ENCODE measurements at regions not wholly inside any gene's neighbourhood (a gene's known extent, or its start where the extent isn't known, plus 50 kb on each side); places are given as distances from the start of the nearest gene placed in this dataset.
"Not testable (repeated sequence)": the region's sequence is repeated elsewhere in the genome, so short reads cannot be mapped to it uniquely, and the experiment has no call there.

- FAIRE-seq (no peak), DNase-seq (ENCODE audit: insufficient read length, low spot score) (no peak)
- TF ChIP-seq POU2F2 (IDR thresholded peaks at IDR 0.05; ENCODE audit: low read depth, low read length) (no peak), TAF1 (IDR thresholded peaks at IDR 0.05; ENCODE audit: low read depth, low read length) (no peak), SPI1 (IDR thresholded peaks at IDR 0.05; ENCODE audit: low read depth, low read length) (no peak), POLR2AphosphoS5 (IDR thresholded peaks at IDR 0.05; ENCODE audit: low read depth, low read length) (no peak), PAX5 (IDR thresholded peaks at IDR 0.05; ENCODE audit: insufficient read depth, low read length, severe bottlenecking) (no peak), POLR2A (IDR thresholded peaks at IDR 0.05; ENCODE audit: low read depth, low read length) (no peak)
Measured at GRCh38 chrX:121360280-121360679, 312.9 kb downstream of the GLUD2 start.

DNA sequence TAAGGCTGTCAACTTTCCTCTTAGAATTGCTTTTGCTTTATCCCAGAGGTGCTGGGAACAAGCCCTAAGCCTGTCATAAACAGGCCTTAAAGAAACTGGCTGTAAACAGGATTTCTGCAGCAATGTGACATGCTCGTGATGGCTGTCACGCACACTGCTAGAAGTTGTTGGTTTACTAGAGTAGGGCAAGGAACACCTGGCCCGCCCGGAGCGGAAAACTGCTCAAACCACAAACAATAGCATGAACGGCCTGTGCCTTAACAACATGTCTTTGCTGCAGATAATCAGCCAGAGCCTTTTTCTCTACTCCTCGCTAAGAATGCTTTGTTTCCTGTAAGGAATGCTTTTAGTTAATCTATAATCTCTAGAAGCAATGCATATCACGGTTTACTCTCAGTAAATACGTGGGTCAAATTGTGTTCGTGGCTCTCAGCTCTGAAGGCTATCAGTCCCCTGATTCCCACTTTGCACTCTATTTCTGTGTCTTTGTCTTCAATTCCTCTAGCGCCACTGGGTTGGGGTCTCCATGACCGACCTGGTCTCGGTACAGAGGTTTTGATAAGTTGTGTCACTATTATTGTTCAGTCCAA, 318.3 kb downstream of the GLUD2 start:
- FAIRE-seq (no peak), DNase-seq (ENCODE audit: insufficient read length, low spot score) (no peak)
- TF ChIP-seq TAF1 (IDR thresholded peaks at IDR 0.05; ENCODE audit: low read depth, low read length) (no peak), POLR2AphosphoS5 (IDR thresholded peaks at IDR 0.05; ENCODE audit: low read depth, low read length) (no peak), POU2F2 (IDR thresholded peaks at IDR 0.05; ENCODE audit: low read depth, low read length) (no peak), SPI1 (IDR thresholded peaks at IDR 0.05; ENCODE audit: low read depth, low read length) (no peak), POLR2A (IDR thresholded peaks at IDR 0.05; ENCODE audit: low read depth, low read length) (no peak), PAX5 (IDR thresholded peaks at IDR 0.05; ENCODE audit: insufficient read depth, low read length, severe bottlenecking) (no peak)

DNA sequence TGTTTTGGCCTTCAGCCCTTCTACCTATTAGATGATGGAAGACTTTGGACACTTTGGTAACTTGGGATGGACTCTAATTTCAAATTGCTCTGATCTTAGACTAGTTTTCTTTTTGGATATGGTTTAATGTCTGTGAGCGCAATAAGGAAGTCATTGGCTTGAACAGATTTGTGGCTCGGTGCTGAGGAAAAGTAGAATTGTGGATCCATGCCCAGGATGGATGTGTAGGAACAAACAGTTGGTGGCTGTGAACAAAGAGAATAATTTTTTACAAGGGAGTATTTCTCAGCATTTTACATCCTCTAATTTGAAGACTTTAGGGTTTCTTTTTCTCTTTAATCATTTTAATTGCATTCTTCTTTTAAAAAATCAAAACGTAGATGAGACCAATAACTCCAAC, 327.1 kb downstream of the GLUD2 start:
- TF ChIP-seq POLR2AphosphoS5 (IDR thresholded peaks at IDR 0.05; ENCODE audit: low read depth, low read length) (no peak), POLR2A (IDR thresholded peaks at IDR 0.05; ENCODE audit: low read depth, low read length) (no peak), TAF1 (IDR thresholded peaks at IDR 0.05; ENCODE audit: low read depth, low read length) (no peak), PAX5 (IDR thresholded peaks at IDR 0.05; ENCODE audit: insufficient read depth, low read length, severe bottlenecking) (no peak), SPI1 (IDR thresholded peaks at IDR 0.05; ENCODE audit: low read depth, low read length) (no peak)
- no peak for FAIRE-seq
- no peak for DNase-seq (ENCODE audit: insufficient read length, low spot score)

DNA sequence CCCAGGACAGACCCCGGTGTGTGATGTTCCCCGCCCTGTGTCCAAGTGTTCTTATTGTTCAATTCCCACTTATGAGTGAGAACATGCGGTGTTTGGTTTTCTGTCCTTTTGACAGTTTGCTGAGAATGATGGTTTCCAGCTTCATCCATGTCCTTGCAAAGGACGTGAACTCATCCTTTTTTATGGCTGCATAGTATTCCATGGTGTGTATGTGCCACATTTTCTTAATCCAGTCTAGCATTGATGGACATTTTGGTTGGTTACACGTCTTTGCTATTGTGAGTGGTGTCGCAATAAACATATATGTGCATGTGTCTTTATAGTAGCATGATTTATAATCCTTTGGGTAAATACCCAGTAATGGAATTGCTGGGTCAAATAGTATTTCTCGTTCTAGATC, 334.5 kb downstream of the GLUD2 start:
- FAIRE-seq; DNase-seq (ENCODE audit: insufficient read length, low spot score): not testable (repeated sequence)

GRCh38 chrX:121389976-121390714, 342.7 kb downstream of the GLUD2 start:
- no peak for FAIRE-seq
- no peak for DNase-seq (ENCODE audit: insufficient read length, low spot score)
- TF ChIP-seq POLR2A (IDR thresholded peaks at IDR 0.05; ENCODE audit: low read depth, low read length) (no peak), POLR2AphosphoS5 (IDR thresholded peaks at IDR 0.05; ENCODE audit: low read depth, low read length) (no peak), SPI1 (IDR thresholded peaks at IDR 0.05; ENCODE audit: low read depth, low read length) (no peak), TAF1 (IDR thresholded peaks at IDR 0.05; ENCODE audit: low read depth, low read length) (no peak), POU2F2 (IDR thresholded peaks at IDR 0.05; ENCODE audit: low read depth, low read length) (no peak)

DNA sequence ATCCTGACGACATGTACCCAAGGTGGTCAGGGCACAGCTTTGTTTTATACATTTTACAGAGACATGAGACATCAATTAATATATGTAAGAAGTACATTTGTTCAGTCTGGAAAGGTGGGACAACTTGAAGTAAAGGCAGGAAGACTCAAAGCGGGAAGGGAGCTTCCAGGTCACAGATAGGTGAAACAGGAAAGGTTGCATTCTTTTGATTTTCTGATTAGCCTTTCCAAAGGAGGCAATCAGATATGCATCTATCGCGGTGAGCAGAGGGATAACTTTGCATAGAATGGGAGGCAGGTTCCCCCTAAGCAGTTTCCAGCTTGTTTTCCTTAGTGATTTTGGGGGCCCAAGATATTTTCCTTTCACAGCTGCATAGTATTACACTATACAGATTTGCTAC, 358.4 kb downstream of the GLUD2 start:
- TF ChIP-seq SPI1 (IDR thresholded peaks at IDR 0.05; ENCODE audit: low read depth, low read length) = no peak
- TF ChIP-seq TAF1 (IDR thresholded peaks at IDR 0.05; ENCODE audit: low read depth, low read length) = no peak
- TF ChIP-seq PAX5 (IDR thresholded peaks at IDR 0.05; ENCODE audit: insufficient read depth, low read length, severe bottlenecking) = no peak
- TF ChIP-seq POLR2A (IDR thresholded peaks at IDR 0.05; ENCODE audit: low read depth, low read length) = no peak
- no peak for TF ChIP-seq POLR2AphosphoS5 (IDR thresholded peaks at IDR 0.05; ENCODE audit: low read depth, low read length)
- TF ChIP-seq POU2F2 (IDR thresholded peaks at IDR 0.05; ENCODE audit: low read depth, low read length) = no peak
- no peak for FAIRE-seq
- DNase-seq (ENCODE audit: insufficient read length, low spot score) = no peak

GRCh38 chrX:121407627-121408026, 360.2 kb downstream of the GLUD2 start:
- no peak for FAIRE-seq
- DNase-seq (ENCODE audit: insufficient read length, low spot score) = no peak
- TF ChIP-seq POLR2A (IDR thresholded peaks at IDR 0.05; ENCODE audit: low read depth, low read length) = no peak
- TF ChIP-seq PAX5 (IDR thresholded peaks at IDR 0.05; ENCODE audit: insufficient read depth, low read length, severe bottlenecking) = no peak
- TF ChIP-seq POLR2AphosphoS5 (IDR thresholded peaks at IDR 0.05; ENCODE audit: low read depth, low read length) = no peak
- no peak for TF ChIP-seq POU2F2 (IDR thresholded peaks at IDR 0.05; ENCODE audit: low read depth, low read length)
- no peak for TF ChIP-seq TAF1 (IDR thresholded peaks at IDR 0.05; ENCODE audit: low read depth, low read length)
- TF ChIP-seq SPI1 (IDR thresholded peaks at IDR 0.05; ENCODE audit: low read depth, low read length) = no peak

- not testable (repeated sequence) for FAIRE-seq; DNase-seq (ENCODE audit: insufficient read length, low spot score)
Measured at GRCh38 chrX:121431514-121431913, 384.1 kb downstream of the GLUD2 start.

- FAIRE-seq (no peak), DNase-seq (ENCODE audit: insufficient read length, low spot score) (no peak)
- TF ChIP-seq TAF1 (IDR thresholded peaks at IDR 0.05; ENCODE audit: low read depth, low read length) (no peak), POLR2AphosphoS5 (IDR thresholded peaks at IDR 0.05; ENCODE audit: low read depth, low read length) (no peak), PAX5 (IDR thresholded peaks at IDR 0.05; ENCODE audit: insufficient read depth, low read length, severe bottlenecking) (no peak), POLR2A (IDR thresholded peaks at IDR 0.05; ENCODE audit: low read depth, low read length) (no peak), SPI1 (IDR thresholded peaks at IDR 0.05; ENCODE audit: low read depth, low read length) (no peak), POU2F2 (IDR thresholded peaks at IDR 0.05; ENCODE audit: low read depth, low read length) (no peak)
Measured at GRCh38 chrX:121433289-121433688, 385.9 kb downstream of the GLUD2 start.

DNA sequence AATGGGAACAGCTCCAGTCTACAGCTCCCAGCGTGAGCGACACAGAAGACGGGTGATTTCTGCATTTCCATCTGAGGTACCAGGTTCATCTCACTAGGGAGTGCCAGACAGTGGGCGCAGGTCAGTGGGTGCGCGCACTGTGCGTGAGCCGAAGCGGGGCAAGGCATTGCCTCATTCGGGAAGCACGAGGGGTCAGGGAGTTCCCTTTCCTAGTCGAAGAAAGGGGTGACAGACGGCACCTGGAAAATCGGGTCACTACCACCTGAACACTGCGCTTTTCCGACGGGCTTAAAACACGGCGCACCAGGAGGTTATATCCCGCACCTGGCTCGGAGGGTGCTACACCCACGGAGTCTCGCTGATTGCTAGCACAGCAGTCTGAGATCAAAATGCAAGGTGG, 390.3 kb downstream of the GLUD2 start:
- not testable (repeated sequence) for DNase-seq (ENCODE audit: insufficient read length, low spot score); FAIRE-seq
